ENCODE measurements at regions not wholly inside any gene's neighbourhood (a gene's known extent, or its start where the extent isn't known, plus 50 kb on each side); places are given as distances from the start of the nearest gene placed in this dataset.

DNA sequence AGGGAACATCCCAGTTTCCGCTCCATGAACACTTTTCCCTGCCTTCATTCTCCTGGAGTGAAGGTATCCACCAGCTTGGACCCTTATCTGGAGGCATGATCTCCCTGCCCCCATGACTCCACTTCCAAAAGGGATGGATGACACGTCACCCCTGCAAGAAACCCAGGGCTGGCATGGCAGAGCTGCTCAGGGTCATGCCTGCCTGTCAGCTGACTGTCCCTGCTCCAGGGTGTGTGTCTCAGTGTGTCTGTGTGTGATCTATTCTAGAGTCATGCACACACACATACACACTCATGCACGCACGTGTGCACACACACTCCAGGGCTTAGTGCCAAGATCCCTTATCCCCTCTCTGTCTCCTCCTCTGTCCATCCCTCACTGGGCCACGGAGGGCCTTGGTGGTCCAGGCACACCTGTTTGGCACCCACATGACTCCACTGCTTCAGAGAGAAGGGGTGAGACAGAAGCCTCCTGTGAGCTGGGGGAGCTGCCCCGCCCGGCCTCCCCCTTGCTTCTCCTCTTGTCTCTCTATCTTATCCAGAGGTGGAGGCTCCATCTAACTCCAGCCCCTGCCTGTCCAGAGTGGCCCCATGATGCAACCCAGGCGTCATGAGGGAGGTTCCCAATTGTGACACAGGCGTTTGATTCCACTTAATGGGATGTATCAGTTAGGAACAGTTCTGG, 290.9 kb downstream of the CDC5L start:
- TF ChIP-seq, protein P1, sequence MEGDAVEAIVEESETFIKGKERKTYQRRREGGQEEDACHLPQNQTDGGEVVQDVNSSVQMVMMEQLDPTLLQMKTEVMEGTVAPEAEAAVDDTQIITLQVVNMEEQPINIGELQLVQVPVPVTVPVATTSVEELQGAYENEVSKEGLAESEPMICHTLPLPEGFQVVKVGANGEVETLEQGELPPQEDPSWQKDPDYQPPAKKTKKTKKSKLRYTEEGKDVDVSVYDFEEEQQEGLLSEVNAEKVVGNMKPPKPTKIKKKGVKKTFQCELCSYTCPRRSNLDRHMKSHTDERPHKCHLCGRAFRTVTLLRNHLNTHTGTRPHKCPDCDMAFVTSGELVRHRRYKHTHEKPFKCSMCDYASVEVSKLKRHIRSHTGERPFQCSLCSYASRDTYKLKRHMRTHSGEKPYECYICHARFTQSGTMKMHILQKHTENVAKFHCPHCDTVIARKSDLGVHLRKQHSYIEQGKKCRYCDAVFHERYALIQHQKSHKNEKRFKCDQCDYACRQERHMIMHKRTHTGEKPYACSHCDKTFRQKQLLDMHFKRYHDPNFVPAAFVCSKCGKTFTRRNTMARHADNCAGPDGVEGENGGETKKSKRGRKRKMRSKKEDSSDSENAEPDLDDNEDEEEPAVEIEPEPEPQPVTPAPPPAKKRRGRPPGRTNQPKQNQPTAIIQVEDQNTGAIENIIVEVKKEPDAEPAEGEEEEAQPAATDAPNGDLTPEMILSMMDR (IDR thresholded peaks at IDR 0.05) = no peak
- Histone ChIP-seq H3K27me3 (ENCODE audit: insufficient read depth in 3 of 3, low read length in 2 of 3) (peaks cover 0 to 2% (median 0%) of the 10 kb centered on the region in 3 donors), H3K9me3 (no peaks in the 10 kb centered on the region), H3K27ac (no peak overlapping the region), H3K4me3 (no peak overlapping the region), H3K4me1 (no peaks in the 10 kb centered on the region), H3K36me3 (ENCODE audit: insufficient read depth in 1 of 2, low read depth in 1 of 2) (no peaks in the 10 kb centered on the region)
- no peak for ATAC-seq
- DNase-seq = no peak
- intact Hi-C loops (cut with DNase I) = no loop called here
- 86 to 93% (median 89%) methylated on average over 9 of the region's 9 CpGs for WGBS, 3 donors

DNA sequence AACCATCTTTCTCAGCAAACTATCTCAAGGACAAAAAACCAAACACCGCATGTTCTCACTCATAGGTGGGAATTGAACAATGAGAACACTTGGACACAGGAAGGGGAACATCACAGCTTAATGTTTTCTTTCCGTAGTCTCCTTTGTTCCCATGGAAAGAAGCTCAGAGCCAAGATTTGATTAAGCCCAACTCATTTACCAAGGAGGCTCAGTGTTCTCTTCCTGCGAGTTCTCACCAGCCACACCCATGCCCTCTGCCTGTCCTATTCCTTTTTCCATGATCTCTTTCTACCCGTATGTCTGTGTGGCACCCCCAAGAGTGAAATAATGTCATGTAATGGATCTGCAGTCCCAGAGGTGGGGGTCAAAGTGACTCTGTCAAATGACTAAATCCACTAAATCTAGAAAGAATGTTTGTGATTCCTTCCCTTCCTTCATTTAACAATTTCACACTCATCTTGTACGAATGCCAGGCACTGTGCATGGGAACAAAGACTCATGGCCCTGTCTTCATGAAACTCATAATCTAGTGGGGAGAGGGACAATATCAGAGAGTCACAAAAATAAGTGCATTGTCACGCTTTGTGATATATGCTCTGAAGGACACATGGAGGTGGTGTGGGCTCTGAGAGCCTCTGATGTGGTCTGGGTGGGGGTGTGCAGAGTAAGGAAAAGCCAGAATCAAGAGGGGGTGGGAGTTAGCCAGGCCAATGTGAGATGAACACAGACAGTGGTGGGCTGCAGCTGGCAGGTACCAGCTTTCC, 292.1 kb downstream of the CDC5L start:
- H3K4me3 ChIP-seq = no peak overlapping the region
- no peaks in the 10 kb centered on the region for H3K9me3 ChIP-seq
- peaks cover 0 to 2% (median 0%) of the 10 kb centered on the region in 3 donors for H3K27me3 ChIP-seq (ENCODE audit: insufficient read depth in 3 of 3, low read length in 2 of 3)
- no peak overlapping the region for H3K27ac ChIP-seq
- no peaks in the 10 kb centered on the region for H3K36me3 ChIP-seq (ENCODE audit: insufficient read depth in 1 of 2, low read depth in 1 of 2)
- 71 to 84% (median 75%) methylated on average over 6 of the region's 6 CpGs for WGBS, 3 donors
- intact Hi-C loops (cut with DNase I) = no loop called here
- ATAC-seq = no peak
- no peaks in the 10 kb centered on the region for H3K4me1 ChIP-seq
- TF ChIP-seq, protein P1 (IDR thresholded peaks at IDR 0.05) = no peak
- no peak for DNase-seq

DNA sequence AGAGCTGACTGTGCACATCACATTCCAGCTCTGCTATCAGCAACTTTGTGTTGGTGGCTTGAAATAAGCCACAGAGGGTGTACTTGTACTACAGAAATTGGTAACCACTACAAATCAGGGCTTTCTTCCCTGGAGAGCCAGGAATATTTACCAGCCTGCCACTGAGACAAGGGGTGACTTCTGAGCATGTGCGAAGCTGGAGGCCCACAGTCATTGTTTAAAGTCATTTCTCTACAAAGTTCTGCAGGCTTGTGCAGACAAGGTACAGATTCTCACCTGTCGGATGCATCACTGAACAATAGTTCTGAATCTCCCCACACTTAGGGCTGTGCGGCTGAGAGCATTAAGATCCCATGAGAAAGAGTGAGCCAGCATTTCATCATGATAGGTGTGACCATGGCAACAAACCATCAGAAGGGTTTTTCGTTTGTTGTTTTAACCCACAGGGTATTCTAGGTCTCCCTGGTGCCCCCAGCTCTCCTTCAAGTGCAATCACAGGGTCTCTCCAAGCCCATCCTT, 292.8 kb downstream of the CDC5L start:
- no peaks in the 10 kb centered on the region for H3K36me3 ChIP-seq (ENCODE audit: insufficient read depth in 1 of 2, low read depth in 1 of 2)
- ATAC-seq = no peak
- no peaks in the 10 kb centered on the region for H3K9me3 ChIP-seq
- peaks cover 0 to 2% (median 0%) of the 10 kb centered on the region in 3 donors for H3K27me3 ChIP-seq (ENCODE audit: insufficient read depth in 3 of 3, low read length in 2 of 3)
- no peak overlapping the region for H3K4me3 ChIP-seq
- no peak overlapping the region for H3K27ac ChIP-seq
- WGBS, 3 donors = 89 to 91% (median 89%) methylated on average over 4 of the region's 4 CpGs
- intact Hi-C loops (cut with DNase I) = no loop called here
- H3K4me1 ChIP-seq = no peaks in the 10 kb centered on the region
- DNase-seq = no peak
- TF ChIP-seq, protein P1 (IDR thresholded peaks at IDR 0.05) = no peak

DNA sequence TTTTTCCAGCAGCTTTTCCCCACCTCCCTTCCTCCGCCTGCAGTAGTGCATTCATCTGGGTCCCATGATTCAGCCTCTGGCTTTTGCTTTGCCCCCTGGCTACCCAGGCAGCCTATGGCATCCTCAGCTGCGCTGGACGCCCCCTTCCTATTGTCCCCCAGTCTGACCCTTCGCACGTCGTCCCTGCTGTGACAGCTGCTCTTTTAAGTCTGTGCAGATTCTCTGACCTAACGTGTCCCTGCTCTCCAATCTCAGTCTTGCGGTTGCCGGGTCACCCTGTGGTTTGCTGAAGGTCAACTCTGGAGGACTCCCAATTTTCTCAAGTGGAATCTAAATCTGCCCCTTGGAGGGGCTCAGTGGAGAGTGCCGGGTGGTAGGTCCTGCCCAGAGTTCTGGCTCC, 294.3 kb downstream of the CDC5L start:
- ATAC-seq (no peak), DNase-seq (no peak)
- Histone ChIP-seq H3K27me3 (ENCODE audit: insufficient read depth in 3 of 3, low read length in 2 of 3) (peaks cover 0 to 2% (median 0%) of the 10 kb centered on the region in 3 donors), H3K4me1 (no peaks in the 10 kb centered on the region), H3K4me3 (no peak overlapping the region), H3K36me3 (ENCODE audit: insufficient read depth in 1 of 2, low read depth in 1 of 2) (no peaks in the 10 kb centered on the region), H3K27ac (no peak overlapping the region), H3K9me3 (no peaks in the 10 kb centered on the region)
- intact Hi-C loops (cut with DNase I) = no loop called here
- TF ChIP-seq, protein P1 (IDR thresholded peaks at IDR 0.05) = no peak
- 57 to 63% (median 61%) methylated on average over 10 of the region's 10 CpGs for WGBS, 3 donors
